GM19455 (cell line): ENCODE measurements at regions not wholly inside any gene's neighbourhood (a gene's known extent, or its start where the extent isn't known, plus 50 kb on each side); places are given as distances from the start of the nearest gene placed in this dataset.

ENCODE experiments used
- ATAC-seq: cut with Tn5 transposase; IDR thresholded peaks from one replicate; pipeline ENCODE4 v1.9.1; 2021; ENCODE audit not compliant: unreplicated experiment

GRCh38 chr2:41621563-41621962 is 426.3 kb upstream of the PKDCC start:
- ATAC-seq: no peak

- no peak for ATAC-seq
These were observed 425.5 kb upstream of the PKDCC start for GRCh38 chr2:41622301-41622700.

GRCh38 chr2:41626936-41627335 is 420.9 kb upstream of the PKDCC start:
- no peak for ATAC-seq

GRCh38 chr2:41634686-41635085 is 413.1 kb upstream of the PKDCC start:
- ATAC-seq: no peak

- no peak for ATAC-seq
These were observed 402.9 kb upstream of the PKDCC start for GRCh38 chr2:41644936-41645335.

- no peak for ATAC-seq
These were observed 400.3 kb upstream of the PKDCC start for GRCh38 chr2:41647468-41648050.

GRCh38 chr2:41657226-41657625 is 390.6 kb upstream of the PKDCC start:
- no peak for ATAC-seq

- ATAC-seq: no peak
These were observed 388.1 kb upstream of the PKDCC start for GRCh38 chr2:41659758-41660157.

- no peak for ATAC-seq
These were observed 385.4 kb upstream of the PKDCC start for GRCh38 chr2:41662461-41662860.

- ATAC-seq: no peak
These were observed 384.8 kb upstream of the PKDCC start for GRCh38 chr2:41663056-41663455.

GRCh38 chr2:41668529-41668928 is 379.3 kb upstream of the PKDCC start:
- ATAC-seq: no peak

- ATAC-seq: no peak
These were observed 369.2 kb upstream of the PKDCC start for GRCh38 chr2:41678639-41679038.

GRCh38 chr2:41686156-41686555 is 361.7 kb upstream of the PKDCC start:
- no peak for ATAC-seq

- no peak for ATAC-seq
These were observed 356.3 kb upstream of the PKDCC start for GRCh38 chr2:41691561-41691960.

- ATAC-seq: no peak
These were observed 353.2 kb upstream of the PKDCC start for GRCh38 chr2:41694536-41695049.

GRCh38 chr2:41695198-41696113 is 352.4 kb upstream of the PKDCC start:
- ATAC-seq: no peak

- ATAC-seq: no peak
These were observed 350.4 kb upstream of the PKDCC start for GRCh38 chr2:41697389-41697788.

GRCh38 chr2:41698678-41699422 is 349.0 kb upstream of the PKDCC start:
- no peak for ATAC-seq

GRCh38 chr2:41701231-41701630 is 346.6 kb upstream of the PKDCC start:
- ATAC-seq: no peak

- no peak for ATAC-seq
These were observed 344.7 kb upstream of the PKDCC start for GRCh38 chr2:41703123-41703522.

GRCh38 chr2:41705634-41706033 is 342.2 kb upstream of the PKDCC start:
- ATAC-seq: no peak

GRCh38 chr2:41706286-41706685 is 341.5 kb upstream of the PKDCC start:
- ATAC-seq: no peak
